ENCODE measurements at regions not wholly inside any gene's neighbourhood (a gene's known extent, or its start where the extent isn't known, plus 50 kb on each side); places are given as distances from the start of the nearest gene placed in this dataset.

- TF ChIP-seq CTCF (IDR thresholded peaks at IDR 0.05; ENCODE audit: borderline replicate concordance, extremely low read depth, insufficient read depth): no peak
- H3K4me3 ChIP-seq (ENCODE audit: low read length in 3 of 3): no peak overlapping the region
- H3K27me3 ChIP-seq (ENCODE audit: control insufficient read depth, insufficient read depth, low read length): no peaks in the 10 kb centered on the region
- no peaks in the 10 kb centered on the region for H3K9me3 ChIP-seq (ENCODE audit: control insufficient read depth in 2 of 3, insufficient read depth in 1 of 3, low read length in 3 of 3)
- H3K27ac ChIP-seq (ENCODE audit: low read depth in 2 of 2, low read length in 2 of 2): no peak overlapping the region
- FAIRE-seq (no peak), DNase-seq (no peak)
- H3K4me1 ChIP-seq (ENCODE audit: control insufficient read depth in 2 of 3, insufficient read depth in 2 of 3, low read depth in 1 of 3, low read length in 3 of 3): no peaks in the 10 kb centered on the region
- no peak overlapping the region for H3K9ac ChIP-seq (ENCODE audit: low read length in 3 of 3)
- intact Hi-C loops (cut with DNase I): no loop called here
- no peaks in the 10 kb centered on the region for H3K36me3 ChIP-seq (ENCODE audit: control insufficient read depth in 2 of 3, insufficient read depth in 3 of 3, low read length in 3 of 3)
Observed at GRCh38 chr2:192381082-192381481, 186.3 kb upstream of the TMEFF2 start.

GRCh38 chr2:192379736-192380135 is 185.0 kb upstream of the TMEFF2 start:
- DNase-seq: no peak
- Histone ChIP-seq H3K4me1 (ENCODE audit: control insufficient read depth in 2 of 3, insufficient read depth in 2 of 3, low read depth in 1 of 3, low read length in 3 of 3) (no peaks in the 10 kb centered on the region), H3K36me3 (ENCODE audit: control insufficient read depth in 2 of 3, insufficient read depth in 3 of 3, low read length in 3 of 3) (no peaks in the 10 kb centered on the region), H3K27me3 (ENCODE audit: control insufficient read depth, insufficient read depth, low read length) (no peaks in the 10 kb centered on the region), H3K9ac (ENCODE audit: low read length in 3 of 3) (no peak overlapping the region), H3K4me3 (ENCODE audit: low read length in 3 of 3) (no peak overlapping the region), H3K9me3 (ENCODE audit: control insufficient read depth in 2 of 3, insufficient read depth in 1 of 3, low read length in 3 of 3) (no peaks in the 10 kb centered on the region), H3K27ac (ENCODE audit: low read depth in 2 of 2, low read length in 2 of 2) (no peak overlapping the region)
- intact Hi-C loops (cut with DNase I): no loop called here
- TF ChIP-seq CTCF (IDR thresholded peaks at IDR 0.05; ENCODE audit: borderline replicate concordance, extremely low read depth, insufficient read depth): no peak
- FAIRE-seq: no peak

DNA sequence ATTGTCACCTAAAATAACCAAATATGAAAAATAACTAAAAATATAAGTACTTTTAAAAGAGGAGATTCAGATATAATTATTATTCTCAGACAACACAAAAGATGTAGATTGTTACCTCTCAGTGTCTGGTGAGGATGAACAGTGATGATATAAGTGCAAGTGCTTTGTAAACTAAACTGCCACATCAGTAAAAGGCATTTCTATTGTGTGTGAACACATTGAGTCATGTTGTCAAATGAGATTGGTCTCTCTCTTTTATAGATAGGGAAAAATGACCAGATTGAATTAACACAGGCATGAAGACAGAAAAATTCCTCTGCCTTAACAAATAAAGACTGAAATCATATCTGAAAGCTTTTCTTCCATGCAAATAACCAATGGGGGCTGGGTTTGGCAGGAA is 182.4 kb upstream of the TMEFF2 start:
- no peaks in the 10 kb centered on the region for H3K36me3 ChIP-seq (ENCODE audit: control insufficient read depth in 2 of 3, insufficient read depth in 3 of 3, low read length in 3 of 3)
- no peak for DNase-seq
- no peak for FAIRE-seq
- TF ChIP-seq CTCF (IDR thresholded peaks at IDR 0.05; ENCODE audit: borderline replicate concordance, extremely low read depth, insufficient read depth): no peak
- H3K9me3 ChIP-seq (ENCODE audit: control insufficient read depth in 2 of 3, insufficient read depth in 1 of 3, low read length in 3 of 3): no peaks in the 10 kb centered on the region
- intact Hi-C loops (cut with DNase I): no loop called here
- no peak overlapping the region for H3K9ac ChIP-seq (ENCODE audit: low read length in 3 of 3)
- H3K27me3 ChIP-seq (ENCODE audit: control insufficient read depth, insufficient read depth, low read length): no peaks in the 10 kb centered on the region
- no peaks in the 10 kb centered on the region for H3K4me1 ChIP-seq (ENCODE audit: control insufficient read depth in 2 of 3, insufficient read depth in 2 of 3, low read depth in 1 of 3, low read length in 3 of 3)
- no peak overlapping the region for H3K27ac ChIP-seq (ENCODE audit: low read depth in 2 of 2, low read length in 2 of 2)
- H3K4me3 ChIP-seq (ENCODE audit: low read length in 3 of 3): no peak overlapping the region

GRCh38 chr2:192373754-192374153 is 179.0 kb upstream of the TMEFF2 start:
- TF ChIP-seq CTCF (IDR thresholded peaks at IDR 0.05; ENCODE audit: borderline replicate concordance, extremely low read depth, insufficient read depth): no peak
- intact Hi-C loops (cut with DNase I): no loop called here
- Histone ChIP-seq H3K4me1 (ENCODE audit: control insufficient read depth in 2 of 3, insufficient read depth in 2 of 3, low read depth in 1 of 3, low read length in 3 of 3) (no peaks in the 10 kb centered on the region), H3K27ac (ENCODE audit: low read depth in 2 of 2, low read length in 2 of 2) (no peak overlapping the region), H3K4me3 (ENCODE audit: low read length in 3 of 3) (no peak overlapping the region), H3K9ac (ENCODE audit: low read length in 3 of 3) (no peak overlapping the region), H3K36me3 (ENCODE audit: control insufficient read depth in 2 of 3, insufficient read depth in 3 of 3, low read length in 3 of 3) (no peaks in the 10 kb centered on the region), H3K9me3 (ENCODE audit: control insufficient read depth in 2 of 3, insufficient read depth in 1 of 3, low read length in 3 of 3) (no peaks in the 10 kb centered on the region), H3K27me3 (ENCODE audit: control insufficient read depth, insufficient read depth, low read length) (no peaks in the 10 kb centered on the region)
- DNase-seq (no peak), FAIRE-seq (no peak)
